OCI-LY1 (cell line): ENCODE measurements at regions not wholly inside any gene's neighbourhood (a gene's known extent, or its start where the extent isn't known, plus 50 kb on each side); places are given as distances from the start of the nearest gene placed in this dataset.

Source experiments
- EZH2 ChIP-seq: fragments of 200-600 bp; sonication (generic), shearing (Covaris generic); IDR thresholded peaks from 2 replicates; pipeline ENCODE4 v1.8.0; 2017; ENCODE audit warnings: borderline replicate concordance, mixed run types, mild to moderate bottlenecking, antibody characterized with exemption, low read length, moderate library complexity, mixed read lengths
- TF ChIP-seq, protein P1 (sequence below): fragments of 200-600 bp; sonication (generic), shearing (Covaris generic); IDR thresholded peaks from 2 replicates; pipeline ENCODE4 v1.5.1; 2017; ENCODE audit warnings: mild to moderate bottlenecking, antibody characterized with exemption, low read length, moderate library complexity, mixed read lengths

DNA sequence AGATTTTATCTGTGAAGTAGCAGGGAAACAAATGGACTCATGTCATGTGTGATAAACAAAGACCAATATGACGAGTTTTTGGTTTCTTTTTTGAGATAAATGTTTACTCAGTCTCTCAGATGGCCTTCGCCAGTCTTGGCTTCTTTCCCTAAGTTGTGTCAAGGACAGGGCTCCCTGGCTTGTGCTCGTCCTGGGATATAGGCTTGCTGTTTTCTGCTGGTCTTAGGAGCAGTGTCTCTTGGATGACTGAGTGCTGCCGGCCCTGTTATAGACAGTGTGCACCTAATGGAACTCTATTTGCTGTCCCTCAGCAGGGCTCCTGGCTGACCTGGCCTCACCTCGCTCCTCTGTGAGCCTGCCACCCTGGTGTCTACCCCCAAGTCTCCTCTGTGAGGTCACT, 324.1 kb upstream of the SYNCRIP start:
- TF ChIP-seq EZH2: no peak
- TF ChIP-seq, protein P1, sequence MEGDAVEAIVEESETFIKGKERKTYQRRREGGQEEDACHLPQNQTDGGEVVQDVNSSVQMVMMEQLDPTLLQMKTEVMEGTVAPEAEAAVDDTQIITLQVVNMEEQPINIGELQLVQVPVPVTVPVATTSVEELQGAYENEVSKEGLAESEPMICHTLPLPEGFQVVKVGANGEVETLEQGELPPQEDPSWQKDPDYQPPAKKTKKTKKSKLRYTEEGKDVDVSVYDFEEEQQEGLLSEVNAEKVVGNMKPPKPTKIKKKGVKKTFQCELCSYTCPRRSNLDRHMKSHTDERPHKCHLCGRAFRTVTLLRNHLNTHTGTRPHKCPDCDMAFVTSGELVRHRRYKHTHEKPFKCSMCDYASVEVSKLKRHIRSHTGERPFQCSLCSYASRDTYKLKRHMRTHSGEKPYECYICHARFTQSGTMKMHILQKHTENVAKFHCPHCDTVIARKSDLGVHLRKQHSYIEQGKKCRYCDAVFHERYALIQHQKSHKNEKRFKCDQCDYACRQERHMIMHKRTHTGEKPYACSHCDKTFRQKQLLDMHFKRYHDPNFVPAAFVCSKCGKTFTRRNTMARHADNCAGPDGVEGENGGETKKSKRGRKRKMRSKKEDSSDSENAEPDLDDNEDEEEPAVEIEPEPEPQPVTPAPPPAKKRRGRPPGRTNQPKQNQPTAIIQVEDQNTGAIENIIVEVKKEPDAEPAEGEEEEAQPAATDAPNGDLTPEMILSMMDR: no peak
